22Rv1 (cell line): ENCODE measurements at regions not wholly inside any gene's neighbourhood (a gene's known extent, or its start where the extent isn't known, plus 50 kb on each side); places are given as distances from the start of the nearest gene placed in this dataset.
"Not testable (repeated sequence)": the region's sequence is repeated elsewhere in the genome, so short reads cannot be mapped to it uniquely, and the experiment has no call there.

Experiments
- ZFX ChIP-seq: fragments of 450-650 bp; IDR thresholded peaks from 2 replicates; pipeline ENCODE4 v1.6.1; 2017; ENCODE audit warnings: antibody characterized with exemption, borderline replicate concordance
- TF ChIP-seq, protein P1 (sequence below): fragments of 450-650 bp; IDR thresholded peaks from 2 replicates; pipeline ENCODE4 v1.5.1; 2017; ENCODE audit warnings: mild to moderate bottlenecking

DNA sequence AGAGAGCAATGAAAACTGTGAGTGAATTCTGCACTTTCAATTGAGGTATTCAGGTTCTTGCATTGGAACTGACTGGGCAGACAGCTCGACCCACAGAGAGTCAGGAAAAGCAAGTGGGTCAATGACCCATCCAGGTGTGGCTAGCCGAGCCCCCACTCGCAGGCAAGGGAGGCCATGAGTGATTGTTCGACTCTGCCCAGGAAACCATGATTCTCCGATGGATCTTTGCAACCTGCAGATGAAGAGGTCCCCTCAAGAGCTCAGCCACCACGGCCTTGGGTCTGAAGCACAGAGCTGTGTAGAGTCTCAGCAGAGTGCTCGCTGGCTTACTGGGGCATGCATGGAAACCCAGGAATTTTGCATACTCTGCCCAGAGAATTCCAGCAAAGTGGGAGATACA is 4215.4 kb upstream of the OR11H1 start:
- TF ChIP-seq, protein P1, sequence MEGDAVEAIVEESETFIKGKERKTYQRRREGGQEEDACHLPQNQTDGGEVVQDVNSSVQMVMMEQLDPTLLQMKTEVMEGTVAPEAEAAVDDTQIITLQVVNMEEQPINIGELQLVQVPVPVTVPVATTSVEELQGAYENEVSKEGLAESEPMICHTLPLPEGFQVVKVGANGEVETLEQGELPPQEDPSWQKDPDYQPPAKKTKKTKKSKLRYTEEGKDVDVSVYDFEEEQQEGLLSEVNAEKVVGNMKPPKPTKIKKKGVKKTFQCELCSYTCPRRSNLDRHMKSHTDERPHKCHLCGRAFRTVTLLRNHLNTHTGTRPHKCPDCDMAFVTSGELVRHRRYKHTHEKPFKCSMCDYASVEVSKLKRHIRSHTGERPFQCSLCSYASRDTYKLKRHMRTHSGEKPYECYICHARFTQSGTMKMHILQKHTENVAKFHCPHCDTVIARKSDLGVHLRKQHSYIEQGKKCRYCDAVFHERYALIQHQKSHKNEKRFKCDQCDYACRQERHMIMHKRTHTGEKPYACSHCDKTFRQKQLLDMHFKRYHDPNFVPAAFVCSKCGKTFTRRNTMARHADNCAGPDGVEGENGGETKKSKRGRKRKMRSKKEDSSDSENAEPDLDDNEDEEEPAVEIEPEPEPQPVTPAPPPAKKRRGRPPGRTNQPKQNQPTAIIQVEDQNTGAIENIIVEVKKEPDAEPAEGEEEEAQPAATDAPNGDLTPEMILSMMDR, result not testable (repeated sequence)
- not testable (repeated sequence) for TF ChIP-seq ZFX
